RPMI7951 (cell line): ENCODE measurements at regions not wholly inside any gene's neighbourhood (a gene's known extent, or its start where the extent isn't known, plus 50 kb on each side); places are given as distances from the start of the nearest gene placed in this dataset.

ENCODE experiments used
- DNase-seq: peaks from one replicate; pipeline ENCODE4 v3.0.0-alpha.2; 2012; ENCODE audit warnings: low read depth

GRCh38 chr5:4513381-4513780 is 626.7 kb upstream of the ADAMTS16 start:
- no peak for DNase-seq

- DNase-seq = no peak
Observed at GRCh38 chr5:4514067-4514648, 626.0 kb upstream of the ADAMTS16 start.

- DNase-seq = no peak
Observed at GRCh38 chr5:4518903-4519672, 621.0 kb upstream of the ADAMTS16 start.

- DNase-seq = no peak
Observed at GRCh38 chr5:4520559-4520958, 619.6 kb upstream of the ADAMTS16 start.

GRCh38 chr5:4523038-4523437 is 617.1 kb upstream of the ADAMTS16 start:
- DNase-seq = no peak

GRCh38 chr5:4531756-4532704 is 608.1 kb upstream of the ADAMTS16 start:
- DNase-seq = no peak

GRCh38 chr5:4532705-4533080 is 607.4 kb upstream of the ADAMTS16 start:
- DNase-seq = peak; percentile 18

- peak; percentile 50 for DNase-seq
Observed at GRCh38 chr5:4533457-4534105, 606.5 kb upstream of the ADAMTS16 start.

GRCh38 chr5:4537489-4537888 is 602.6 kb upstream of the ADAMTS16 start:
- no peak for DNase-seq

- no peak for DNase-seq
Observed at GRCh38 chr5:4540375-4541173, 599.6 kb upstream of the ADAMTS16 start.

- no peak for DNase-seq
Observed at GRCh38 chr5:4541334-4541733, 598.8 kb upstream of the ADAMTS16 start.

GRCh38 chr5:4542145-4542778 is 597.9 kb upstream of the ADAMTS16 start:
- DNase-seq = no peak

- DNase-seq = no peak
Observed at GRCh38 chr5:4544049-4544670, 596.0 kb upstream of the ADAMTS16 start.

GRCh38 chr5:4547547-4547946 is 592.6 kb upstream of the ADAMTS16 start:
- DNase-seq = no peak

GRCh38 chr5:4548341-4548740 is 591.8 kb upstream of the ADAMTS16 start:
- no peak for DNase-seq

- no peak for DNase-seq
Observed at GRCh38 chr5:4549351-4549750, 590.8 kb upstream of the ADAMTS16 start.

GRCh38 chr5:4551034-4551433 is 589.1 kb upstream of the ADAMTS16 start:
- peak; percentile 80 for DNase-seq

- no peak for DNase-seq
Observed at GRCh38 chr5:4553130-4553529, 587.0 kb upstream of the ADAMTS16 start.

- DNase-seq = peak; percentile 37
Observed at GRCh38 chr5:4553978-4554377, 586.2 kb upstream of the ADAMTS16 start.

GRCh38 chr5:4555725-4556285 is 584.3 kb upstream of the ADAMTS16 start:
- no peak for DNase-seq
